Lung (tissue), 11 donors: ENCODE measurements at regions not wholly inside any gene's neighbourhood (a gene's known extent, or its start where the extent isn't known, plus 50 kb on each side); places are given as distances from the start of the nearest gene placed in this dataset.

ENCODE experiments used
- ATAC-seq: fragments of 200-7000 bp; cut with Tn5 transposase; one replicate; pipeline ENCODE4 v1.9.1; 2020; ENCODE audit warnings: moderate number of reproducible peaks; ENCODE audit not compliant: insufficient read depth, low FRiP score
- DNase-seq, 3 donors: peaks; one replicate each; pipeline ENCODE4 v3.0.0-alpha.2; 2013 to 2017
- H3K27ac ChIP-seq, 2 donors: one replicate each; pipeline ENCODE4 v1.5.1; 2013; ENCODE audit warnings: mild to moderate bottlenecking in 2 of 2, moderate library complexity in 2 of 2, control low read depth in 1 of 2, inconsistent platforms in 1 of 2, low read depth in 1 of 2, low read length in 1 of 2
- H3K27me3 ChIP-seq, 3 donors: one replicate each; pipeline ENCODE4 v1.5.1; 2013; ENCODE audit warnings: low read length in 2 of 3; ENCODE audit not compliant: control insufficient read depth in 3 of 3, insufficient read depth in 3 of 3
- H3K36me3 ChIP-seq, 4 donors: one replicate each; pipeline ENCODE4 v1.5.1; 2013; ENCODE audit warnings: low read length in 4 of 4, mild to moderate bottlenecking in 1 of 4, moderate library complexity in 1 of 4; ENCODE audit not compliant: control insufficient read depth in 4 of 4, insufficient read depth in 4 of 4
- H3K4me1 ChIP-seq, 5 donors: one replicate each; pipeline ENCODE4 v1.5.1; 2013; ENCODE audit warnings: low read length in 5 of 5, mild to moderate bottlenecking in 2 of 5, moderate library complexity in 1 of 5; ENCODE audit not compliant: control insufficient read depth in 5 of 5, insufficient read depth in 5 of 5
- H3K4me3 ChIP-seq: one replicate; pipeline ENCODE4 v1.5.1; 2013; ENCODE audit warnings: mild to moderate bottlenecking, control low read depth, moderate library complexity
- H3K9ac ChIP-seq, 2 donors: one replicate each; pipeline ENCODE4 v1.5.1; 2013; ENCODE audit warnings: low read length in 2 of 2, control low read depth in 1 of 2; ENCODE audit not compliant: insufficient read depth in 1 of 2
- H3K9me3 ChIP-seq, 4 donors: one replicate each; pipeline ENCODE4 v1.5.1; 2013; ENCODE audit warnings: low read length in 3 of 4, mild to moderate bottlenecking in 1 of 4, moderate library complexity in 1 of 4; ENCODE audit not compliant: control insufficient read depth in 4 of 4, insufficient read depth in 3 of 4
- WGBS, 2 donors: extraction: QIAGEN DNeasy Blood & Tissue Kit; methylation state at CpG; one replicate each; pipeline ENCODE4 v1.1.7; 2013; 5-methylcytosine and 5-hydroxymethylcytosine counted together
- TF ChIP-seq, protein P1 (sequence below): IDR thresholded peaks from 2 replicates; pipeline ENCODE4 v1.5.1; 2012; ENCODE audit warnings: mild to moderate bottlenecking; ENCODE audit errors: control extremely low read depth, extremely low read depth
- donor health status: control.
- donor health status: control.
- donor health status: Bipolar disorder and iron deficiency.
- donor health status: healthy.
- donor health status: DM: yes; HTN: yes; CAD: no.

DNA sequence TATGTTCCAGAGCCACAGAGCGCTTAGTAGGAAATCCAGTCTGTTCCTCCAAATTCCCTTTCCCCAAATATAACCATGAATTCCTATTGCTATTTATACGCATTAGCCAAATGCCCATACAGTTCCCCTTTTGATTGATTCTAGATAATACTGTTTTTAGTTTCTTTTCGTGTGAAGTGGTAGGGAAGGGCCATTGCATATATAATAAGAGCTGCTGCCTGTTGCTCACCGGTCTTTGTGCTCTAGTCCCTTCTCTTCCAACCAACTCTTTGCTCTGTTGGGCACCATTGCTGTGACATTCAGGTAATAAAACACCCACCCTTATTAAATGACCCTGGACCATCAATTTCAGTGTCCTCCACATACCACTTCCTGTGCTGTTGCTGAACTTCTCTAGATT is 379.9 kb upstream of the KCNMB2 start:
- Histone ChIP-seq H3K27ac (no peak overlapping the region), H3K27me3 (no peaks in the 10 kb centered on the region), H3K9ac (no peak overlapping the region), H3K9me3 (no peaks in the 10 kb centered on the region), H3K4me3 (no peak overlapping the region), H3K36me3 (no peaks in the 10 kb centered on the region), H3K4me1 (peaks cover 0 to 5% (median 0%) of the 10 kb centered on the region in 5 donors)
- TF ChIP-seq, protein P1, sequence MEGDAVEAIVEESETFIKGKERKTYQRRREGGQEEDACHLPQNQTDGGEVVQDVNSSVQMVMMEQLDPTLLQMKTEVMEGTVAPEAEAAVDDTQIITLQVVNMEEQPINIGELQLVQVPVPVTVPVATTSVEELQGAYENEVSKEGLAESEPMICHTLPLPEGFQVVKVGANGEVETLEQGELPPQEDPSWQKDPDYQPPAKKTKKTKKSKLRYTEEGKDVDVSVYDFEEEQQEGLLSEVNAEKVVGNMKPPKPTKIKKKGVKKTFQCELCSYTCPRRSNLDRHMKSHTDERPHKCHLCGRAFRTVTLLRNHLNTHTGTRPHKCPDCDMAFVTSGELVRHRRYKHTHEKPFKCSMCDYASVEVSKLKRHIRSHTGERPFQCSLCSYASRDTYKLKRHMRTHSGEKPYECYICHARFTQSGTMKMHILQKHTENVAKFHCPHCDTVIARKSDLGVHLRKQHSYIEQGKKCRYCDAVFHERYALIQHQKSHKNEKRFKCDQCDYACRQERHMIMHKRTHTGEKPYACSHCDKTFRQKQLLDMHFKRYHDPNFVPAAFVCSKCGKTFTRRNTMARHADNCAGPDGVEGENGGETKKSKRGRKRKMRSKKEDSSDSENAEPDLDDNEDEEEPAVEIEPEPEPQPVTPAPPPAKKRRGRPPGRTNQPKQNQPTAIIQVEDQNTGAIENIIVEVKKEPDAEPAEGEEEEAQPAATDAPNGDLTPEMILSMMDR = no peak
- DNase-seq (no peak), ATAC-seq (no peak)
- 47 to 63% methylated on average over 4 of the region's 4 CpGs for WGBS, 2 donors

DNA sequence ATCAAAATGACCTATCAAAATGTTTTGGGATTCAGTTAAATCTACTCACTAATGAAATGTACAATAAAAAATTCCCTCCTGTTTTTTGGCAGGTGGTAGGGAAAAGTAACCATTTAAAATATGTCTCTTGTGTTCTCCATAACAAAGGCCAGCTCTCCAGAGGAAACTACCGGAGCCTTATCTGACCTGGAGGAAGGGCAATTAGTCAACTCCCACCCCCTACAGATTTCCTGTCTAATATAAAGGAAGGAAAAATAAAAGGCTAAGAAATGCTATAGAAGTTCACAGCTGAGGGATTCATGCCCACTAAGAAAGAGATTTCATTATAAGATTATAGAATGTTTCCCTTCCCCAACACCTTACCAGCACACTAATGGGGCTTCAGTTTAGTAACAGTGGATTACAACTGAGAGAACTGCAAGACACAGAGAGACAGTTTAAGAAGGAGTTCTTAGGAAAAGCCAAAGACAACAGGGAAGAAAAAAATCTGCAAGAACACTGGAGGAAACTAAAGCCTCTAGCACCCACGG is 376.5 kb upstream of the KCNMB2 start:
- 50 to 54% methylated on average over 2 of the region's 2 CpGs for WGBS, 2 donors
- Histone ChIP-seq H3K27me3 (no peaks in the 10 kb centered on the region), H3K4me1 (peaks cover 0 to 5% (median 0%) of the 10 kb centered on the region in 5 donors), H3K36me3 (no peaks in the 10 kb centered on the region), H3K9ac (no peak overlapping the region), H3K27ac (no peak overlapping the region), H3K4me3 (no peak overlapping the region), H3K9me3 (no peaks in the 10 kb centered on the region)
- no peak for ATAC-seq
- TF ChIP-seq, protein P1 = no peak
- DNase-seq = no peak

DNA sequence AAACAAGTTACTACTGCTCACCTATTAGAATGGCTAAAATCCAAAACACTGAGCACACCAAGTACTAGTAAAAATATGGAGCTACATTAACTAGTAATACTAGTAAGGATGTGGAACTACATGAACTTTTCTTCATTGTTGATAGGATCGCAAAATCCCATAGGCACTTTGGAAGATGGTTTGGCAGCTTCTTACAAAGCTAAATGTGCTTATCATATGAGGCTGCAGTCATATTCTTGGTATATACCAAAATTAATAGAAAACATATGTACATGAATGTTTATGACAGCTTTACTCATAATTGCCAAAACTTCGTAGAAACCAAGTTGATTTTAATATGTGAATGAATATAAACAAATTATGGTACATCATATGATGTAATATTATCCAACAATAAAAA is 366.8 kb upstream of the KCNMB2 start:
- ATAC-seq = no peak
- no peak for DNase-seq
- H3K4me3 ChIP-seq = no peak overlapping the region
- WGBS, 2 donors = 87 to 91% methylated on average over 2 of the region's 2 CpGs
- TF ChIP-seq, protein P1 = no peak
- no peaks in the 10 kb centered on the region for H3K36me3 ChIP-seq
- no peaks in the 10 kb centered on the region for H3K27me3 ChIP-seq
- H3K9ac ChIP-seq = no peak overlapping the region
- H3K4me1 ChIP-seq = peaks cover 0 to 11% (median 4%) of the 10 kb centered on the region in 5 donors
- no peak overlapping the region for H3K27ac ChIP-seq
- no peaks in the 10 kb centered on the region for H3K9me3 ChIP-seq
